GM19035 (cell line): ENCODE measurements at regions not wholly inside any gene's neighbourhood (a gene's known extent, or its start where the extent isn't known, plus 50 kb on each side); places are given as distances from the start of the nearest gene placed in this dataset.
"Not testable (repeated sequence)": the region's sequence is repeated elsewhere in the genome, so short reads cannot be mapped to it uniquely, and the experiment has no call there.

Experiments used
- ATAC-seq: cut with Tn5 transposase; IDR thresholded peaks from one replicate; pipeline ENCODE4 v1.9.1; 2021; ENCODE audit not compliant: unreplicated experiment

DNA sequence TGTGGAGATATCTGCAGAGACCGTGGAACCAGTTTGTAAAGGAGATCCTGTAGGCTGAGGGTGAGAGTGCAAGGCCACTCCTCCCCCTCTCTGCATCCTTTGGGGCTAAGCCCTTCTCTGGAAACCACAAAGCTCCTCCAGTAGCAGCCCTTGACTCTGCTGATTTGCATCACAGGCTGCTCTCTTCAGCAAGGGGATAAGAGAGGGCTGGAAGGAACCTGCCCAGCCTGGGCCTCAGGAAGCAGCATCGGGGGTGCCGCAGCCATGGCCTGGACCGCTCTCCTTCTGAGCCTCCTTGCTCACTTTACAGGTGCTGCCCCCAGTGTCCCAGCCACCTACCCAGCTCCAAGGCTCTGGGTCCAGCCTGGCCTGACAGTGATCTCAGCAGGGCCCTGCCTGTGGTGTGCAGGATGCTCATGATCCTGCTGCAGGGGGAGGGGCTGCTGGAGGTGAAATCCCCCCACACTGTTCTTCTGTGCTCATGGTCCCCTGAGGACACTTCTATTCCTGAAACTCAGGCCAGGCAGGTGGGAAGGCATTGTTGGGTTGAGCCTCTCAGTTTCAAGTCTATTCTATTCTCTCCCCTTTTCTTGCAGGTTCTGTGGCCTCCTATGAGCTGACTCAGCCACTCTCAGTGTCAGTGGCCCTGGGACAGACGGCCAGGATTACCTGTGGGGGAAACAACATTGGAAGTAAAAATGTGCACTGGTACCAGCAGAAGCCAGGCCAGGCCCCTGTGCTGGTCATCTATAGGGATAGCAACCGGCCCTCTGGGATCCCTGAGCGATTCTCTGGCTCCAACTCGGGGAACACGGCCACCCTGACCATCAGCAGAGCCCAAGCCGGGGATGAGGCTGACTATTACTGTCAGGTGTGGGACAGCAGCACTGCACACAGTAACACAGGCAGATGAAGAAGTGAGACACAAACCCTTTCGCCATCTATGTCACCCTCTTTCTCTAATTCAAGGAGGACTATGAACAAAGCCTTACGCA lies 68.5 kb upstream of the IGLL5 start:
- no peak for ATAC-seq

DNA sequence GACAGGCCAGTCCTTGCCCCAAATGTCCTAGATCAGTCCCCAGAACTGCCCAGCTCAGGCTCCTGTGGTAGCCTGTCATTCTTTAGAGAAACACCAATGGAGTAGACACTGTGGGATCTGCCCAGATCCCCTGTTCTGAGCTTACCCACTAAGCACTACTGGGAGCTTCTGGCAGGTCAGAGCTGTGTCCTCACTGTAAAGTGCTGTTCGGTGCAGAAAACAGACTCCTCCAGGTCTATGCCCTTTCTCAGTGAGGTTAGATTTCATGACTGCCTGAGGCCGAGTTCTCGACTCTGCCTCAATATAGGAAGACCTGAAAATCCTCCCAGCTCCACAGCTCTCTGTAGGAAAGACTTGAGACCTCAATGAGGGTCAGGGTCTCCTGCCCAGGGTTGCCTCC lies 67.5 kb upstream of the IGLL5 start:
- ATAC-seq = no peak

- no peak for ATAC-seq
These were observed 67.0 kb upstream of the IGLL5 start for GRCh38 chr22:22820626-22821025.

DNA sequence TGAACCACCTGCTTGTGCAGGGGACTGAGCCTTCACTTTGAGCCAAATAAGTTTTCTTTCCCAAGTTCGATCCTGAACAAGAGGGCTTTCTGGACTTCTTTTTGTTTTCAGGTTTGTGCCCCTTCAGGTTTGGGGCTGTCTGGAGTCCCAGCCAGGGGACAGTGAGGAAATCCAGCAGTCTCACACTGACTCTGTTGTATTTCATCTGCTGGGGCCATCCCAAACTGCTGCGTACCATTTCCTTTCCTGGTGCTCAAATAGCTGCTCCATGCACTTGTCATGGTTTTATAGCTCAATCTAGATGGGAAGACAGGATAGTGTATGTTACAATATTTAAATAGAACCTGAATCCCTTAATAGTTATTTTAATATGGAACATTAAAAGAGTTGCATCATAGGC lies 66.3 kb upstream of the IGLL5 start:
- ATAC-seq = no peak

GRCh38 chr22:22822106-22822505 lies 65.5 kb upstream of the IGLL5 start:
- no peak for ATAC-seq

- not testable (repeated sequence) for ATAC-seq
These were observed 65.1 kb upstream of the IGLL5 start for GRCh38 chr22:22822553-22822952.

DNA sequence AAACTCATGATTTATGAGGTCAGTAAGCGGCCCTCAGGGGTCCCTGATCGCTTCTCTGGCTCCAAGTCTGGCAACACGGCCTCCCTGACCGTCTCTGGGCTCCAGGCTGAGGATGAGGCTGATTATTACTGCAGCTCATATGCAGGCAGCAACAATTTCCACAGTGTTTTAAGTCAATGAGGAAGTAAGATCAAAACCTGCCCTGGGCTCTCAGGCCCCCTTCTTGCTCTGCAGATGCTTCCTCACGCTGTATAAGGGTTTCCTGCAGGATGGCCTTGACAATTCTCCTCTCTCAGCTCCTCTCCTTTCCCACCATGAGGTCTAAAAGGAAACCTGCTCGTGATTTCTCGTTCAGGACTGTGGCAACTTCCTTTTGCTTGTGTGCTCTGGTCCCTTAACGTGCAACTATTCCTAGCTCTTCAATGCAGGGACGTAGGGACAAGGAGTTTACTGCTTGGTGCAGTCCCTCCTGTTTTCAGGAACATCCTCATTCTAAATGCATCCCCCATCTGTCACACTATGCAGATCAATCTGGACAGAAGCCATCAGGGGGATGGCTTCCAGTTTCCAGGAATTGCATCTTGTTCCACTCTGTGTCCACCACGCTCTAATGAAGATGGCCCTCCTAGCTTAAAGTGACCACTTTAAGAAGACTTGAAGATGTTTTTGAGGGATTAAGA lies 64.3 kb upstream of the IGLL5 start:
- ATAC-seq = no peak

DNA sequence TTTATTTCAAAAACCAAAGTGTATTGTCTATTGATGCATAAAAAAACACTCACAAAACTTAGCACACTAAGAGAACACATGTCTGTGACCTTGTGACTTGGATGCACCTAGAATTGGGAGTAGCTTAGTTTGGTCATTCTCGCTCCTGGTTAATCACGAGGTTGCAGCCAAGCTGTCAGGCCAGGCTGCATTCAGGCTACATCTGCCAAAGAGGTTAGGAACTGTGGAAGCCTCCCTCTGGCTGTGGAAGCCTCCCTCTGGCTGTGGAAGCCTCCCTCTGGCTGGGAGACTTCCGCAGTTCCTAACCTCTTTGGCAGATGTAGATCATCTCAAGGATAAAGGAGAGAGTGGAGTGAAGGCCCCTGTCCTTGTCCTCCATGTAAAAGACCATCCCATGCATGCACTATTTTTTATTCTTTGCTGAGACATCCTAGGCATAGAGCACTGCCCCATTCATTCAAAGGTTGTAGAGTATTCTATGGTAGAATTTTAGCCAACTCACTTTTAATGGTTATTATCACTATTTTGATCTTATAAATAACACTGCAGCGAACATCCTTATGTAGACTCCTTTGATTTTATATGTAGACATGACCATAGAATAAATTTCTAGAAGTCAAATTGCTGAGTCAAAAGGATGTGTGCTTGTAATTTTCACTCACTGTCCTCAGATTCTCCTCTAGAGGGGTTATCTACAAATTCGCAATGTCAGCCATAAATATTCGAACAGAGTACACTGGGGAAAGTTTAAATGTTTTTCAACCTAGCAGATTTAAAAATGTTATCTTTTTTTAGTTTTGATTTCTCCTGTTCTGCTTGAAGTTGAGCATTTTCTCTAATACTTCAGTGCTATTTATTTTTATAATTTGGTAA lies 63.0 kb upstream of the IGLL5 start:
- ATAC-seq = no peak

- no peak for ATAC-seq
These were observed 62.4 kb upstream of the IGLL5 start for GRCh38 chr22:22825213-22825593.

DNA sequence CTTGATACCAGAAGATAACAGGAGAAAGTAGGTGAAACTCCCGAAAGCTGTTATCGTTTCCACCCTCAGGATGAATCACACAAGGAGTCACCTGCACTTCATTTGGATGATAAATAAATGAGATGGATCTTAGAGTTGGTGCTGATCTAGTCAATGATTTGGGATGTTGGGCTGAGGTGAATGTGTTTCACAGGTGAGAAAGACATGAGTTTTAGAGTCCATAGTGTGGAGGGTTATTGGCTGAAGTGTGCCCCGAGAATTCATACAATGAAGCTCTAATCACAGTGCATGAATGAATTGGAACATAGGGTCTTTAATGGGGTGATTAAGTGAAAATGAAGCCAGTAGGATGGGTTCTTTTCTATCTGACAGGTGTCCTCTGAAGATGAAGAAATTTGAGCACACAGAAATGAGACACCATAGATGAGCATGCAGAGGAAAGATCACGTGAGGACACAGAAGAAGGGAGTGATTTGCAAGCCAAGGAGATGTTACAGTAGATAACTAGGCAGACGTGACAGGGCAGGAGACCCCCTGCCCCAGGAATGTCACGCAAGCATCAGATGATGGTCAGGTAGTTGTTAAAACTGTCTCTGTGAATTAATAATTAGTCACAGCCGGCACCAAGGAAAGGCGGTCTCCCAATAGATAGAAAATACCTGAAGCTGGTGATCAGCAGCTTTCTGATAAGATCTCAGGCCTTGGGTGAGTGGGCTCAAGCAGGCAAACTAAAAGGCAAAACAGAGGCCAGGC lies 60.3 kb upstream of the IGLL5 start:
- no peak for ATAC-seq

DNA sequence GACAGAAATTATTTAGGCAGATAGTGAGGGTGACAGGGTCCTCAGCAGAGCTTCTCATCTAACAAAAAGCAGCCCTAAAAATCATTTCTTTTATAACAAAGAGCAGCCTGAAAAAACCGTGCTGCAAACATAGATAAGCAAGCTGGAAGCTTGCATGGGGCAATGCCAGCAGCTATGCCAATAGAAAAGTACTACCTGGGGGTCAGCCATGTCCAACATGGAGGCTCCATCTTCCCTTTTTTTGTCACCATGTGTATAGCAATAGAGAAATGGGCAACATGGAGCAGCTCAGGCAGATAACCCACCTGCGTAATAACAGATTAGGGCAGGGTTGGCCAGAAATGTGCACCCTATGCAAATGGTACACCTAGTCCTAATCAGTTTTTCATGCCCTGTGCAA lies 57.4 kb upstream of the IGLL5 start:
- ATAC-seq = no peak

- no peak for ATAC-seq
These were observed 56.5 kb upstream of the IGLL5 start for GRCh38 chr22:22830957-22831688.

DNA sequence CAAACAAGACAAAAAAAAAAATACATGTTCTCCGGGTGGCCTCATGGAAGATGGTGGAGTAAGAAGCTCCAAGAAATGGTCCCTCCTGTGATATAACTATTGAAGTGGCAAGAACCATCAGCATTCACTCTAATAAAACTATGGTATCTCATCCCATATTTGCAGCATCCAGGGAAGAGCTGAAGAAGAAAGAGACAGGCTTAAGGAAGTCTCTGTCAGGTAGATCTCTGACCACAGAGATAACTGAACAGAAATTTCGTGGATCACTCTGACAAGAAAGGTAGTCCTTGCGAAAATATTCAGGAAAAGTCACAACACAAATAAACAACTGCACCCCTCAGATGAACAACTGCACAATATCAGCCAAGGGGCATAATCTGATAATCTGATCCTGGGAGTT lies 54.6 kb upstream of the IGLL5 start:
- no peak for ATAC-seq

- no peak for ATAC-seq
These were observed 54.1 kb upstream of the IGLL5 start for GRCh38 chr22:22833488-22833887.

- no peak for ATAC-seq
These were observed 53.4 kb upstream of the IGLL5 start for GRCh38 chr22:22834204-22834603.

GRCh38 chr22:22834783-22835182 lies 52.8 kb upstream of the IGLL5 start:
- ATAC-seq = no peak

DNA sequence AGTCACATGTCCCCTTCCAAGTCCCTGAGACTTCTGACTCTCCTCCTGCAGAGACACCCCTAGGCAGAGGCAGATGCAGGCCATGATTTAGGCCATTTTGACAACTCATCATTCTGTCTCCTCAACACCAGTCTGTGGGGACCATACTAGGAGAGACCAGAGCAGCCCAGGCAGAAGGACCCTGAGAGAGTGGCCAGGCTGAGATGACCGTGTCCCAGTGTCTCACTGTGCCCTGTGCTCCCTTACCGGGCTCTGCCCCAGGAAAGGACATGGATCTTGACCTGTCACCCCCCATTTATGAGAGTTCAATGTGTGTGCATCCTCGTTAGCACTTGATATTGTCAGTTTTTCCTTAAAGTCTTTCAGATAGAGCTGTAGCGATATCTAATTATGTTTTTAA lies 52.4 kb upstream of the IGLL5 start:
- no peak for ATAC-seq

GRCh38 chr22:22835771-22836291 lies 51.8 kb upstream of the IGLL5 start:
- no peak for ATAC-seq

DNA sequence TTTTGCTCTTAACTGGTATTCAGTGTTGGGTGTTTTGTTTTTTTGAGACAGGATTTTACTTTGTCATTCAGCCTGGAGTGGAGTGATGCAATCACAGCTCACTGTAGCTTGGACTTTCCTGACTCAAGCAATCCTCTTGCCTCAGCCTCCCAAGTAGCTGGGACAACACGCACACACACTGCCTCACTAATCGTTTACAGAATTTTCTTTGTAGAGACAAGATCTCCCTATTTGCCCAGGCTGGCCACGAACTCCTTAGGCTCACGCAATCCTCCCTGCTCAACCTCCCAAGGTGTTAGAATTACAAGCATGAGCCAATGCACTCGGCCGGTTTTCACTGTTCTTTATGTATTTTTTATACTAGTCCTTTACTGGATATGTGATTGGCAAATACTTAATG lies 51.0 kb upstream of the IGLL5 start:
- no peak for ATAC-seq
